HCT116 (cell line): ENCODE measurements at regions not wholly inside any gene's neighbourhood (a gene's known extent, or its start where the extent isn't known, plus 50 kb on each side); places are given as distances from the start of the nearest gene placed in this dataset.

ENCODE experiments used
- ATAC-seq: fragments of 200-7000 bp; cut with Tn5 transposase; 2 replicates; pipeline ENCODE4 v1.9.1; 2020; ENCODE audit warnings: mild to moderate bottlenecking, moderate library complexity
- BruUV-seq: library from RNA; stranded (reverse); fragments of 400-500 nt; replicated peaks from 2 replicates; lab custom pipeline; 2021; lab: Mats Ljungman, UMichigan
- CTCF ChIA-PET: fragments of 300-600 bp; sonication (Branson Sonifier 250); formaldehyde crosslinking; loops from one replicate; lab custom pipeline; 2021; ENCODE audit warnings: antibody characterized with exemption; lab: Charles Lee
- POLR2A ChIA-PET: fragments of 300-600, 350-600 bp; sonication (Branson Sonifier 250); formaldehyde crosslinking; loops from one replicate; lab custom pipeline; 2021; ENCODE audit warnings: antibody characterized with exemption; lab: Charles Lee
- RAD21 ChIA-PET, 2 experiments: fragments of 300-600 bp; sonication (Branson Sonifier 250); formaldehyde crosslinking; loops; one replicate each; lab custom pipeline; 2023; ENCODE audit warnings: low total read pairs in 2 of 2; ENCODE audit not compliant: uncharacterized antibody in 2 of 2, unreplicated experiment in 2 of 2, low non-redundant PET in 1 of 2; lab: Charles Lee
- DNase-seq: peaks from one replicate; pipeline ENCODE4 v3.0.0-alpha.2; 2010; ENCODE audit warnings: low read depth, low spot score
- H2AFZ ChIP-seq: fragments of 200-600 bp; shearing (Covaris generic), sonication (generic); 2 replicates; pipeline ENCODE4 v1.6.1; 2017; ENCODE audit warnings: low read depth, mixed run types, mixed read lengths, antibody characterized with exemption, low read length; ENCODE audit not compliant: poor library complexity, severe bottlenecking
- H3K27ac ChIP-seq: 2 replicates; pipeline ENCODE4 v1.5.1; 2012; ENCODE audit warnings: low read depth, low read length
- H3K27me3 ChIP-seq: fragments of 200-600 bp; sonication (generic); 2 replicates; pipeline ENCODE4 v1.6.1; 2016; ENCODE audit warnings: mixed run types, low read length, mixed read lengths; ENCODE audit not compliant: insufficient read depth
- H3K36me3 ChIP-seq, 2 experiments: fragments of 200-500 bp in 1 of 2; fragments of 200-600 bp in 1 of 2; sonication (Bioruptor generic) in 1 of 2; sonication (generic) in 1 of 2; 2 replicates each; pipeline versions ENCODE4 v1.5.1 to v1.6.1; 2014 to 2016; ENCODE audit warnings: low read length in 2 of 2, inconsistent platforms in 1 of 2, mixed read lengths in 1 of 2, mixed run types in 1 of 2; ENCODE audit not compliant: insufficient read depth in 2 of 2, control insufficient read depth in 1 of 2
- H3K4me1 ChIP-seq, 2 experiments: fragments of 200-600 bp in 1 of 2; sonication (generic) in 1 of 2; 2 replicates each; pipeline versions ENCODE4 v1.5.1 to v1.6.1; 2012 to 2017; ENCODE audit warnings: low read length in 2 of 2, inconsistent platforms in 1 of 2, mild to moderate bottlenecking in 1 of 2, mixed read lengths in 1 of 2, mixed run types in 1 of 2, moderate library complexity in 1 of 2; ENCODE audit not compliant: insufficient read depth in 2 of 2, control insufficient read depth in 1 of 2
- H3K4me2 ChIP-seq: fragments of 200-600 bp; sonication (generic); 2 replicates; pipeline ENCODE4 v1.6.1; 2017; ENCODE audit warnings: mixed run types, low read length, mixed read lengths
- H3K4me3 ChIP-seq, 2 experiments: fragments of 200-600 bp in 1 of 2; sonication (generic) in 1 of 2; replicated peaks in 1 of 2; 2 replicates each; pipeline ENCODE4 v1.5.1; 2011 to 2016; ENCODE audit warnings: low read length in 2 of 2, control low read depth in 1 of 2, low read depth in 1 of 2, mild to moderate bottlenecking in 1 of 2, mixed read lengths in 1 of 2, mixed run types in 1 of 2
- H3K79me2 ChIP-seq: fragments of 200-600 bp; sonication (generic); 2 replicates; pipeline ENCODE4 v1.6.1; 2017; ENCODE audit warnings: mild to moderate bottlenecking, mixed run types, low read length, moderate library complexity, mixed read lengths; ENCODE audit not compliant: insufficient read depth
- H3K9ac ChIP-seq: fragments of 200-600 bp; sonication (generic); 2 replicates; pipeline ENCODE4 v1.6.1; 2016; ENCODE audit warnings: low read length, mixed read lengths
- H3K9me2 ChIP-seq: fragments of 200-600 bp; sonication (generic), shearing (Covaris generic); 2 replicates; pipeline ENCODE4 v1.6.1; 2017; ENCODE audit warnings: mixed run types, mild to moderate bottlenecking, moderate library complexity; ENCODE audit not compliant: insufficient read depth
- H3K9me3 ChIP-seq, 2 experiments: fragments of 200-500 bp in 1 of 2; fragments of 200-600 bp in 1 of 2; sonication (Bioruptor generic) in 1 of 2; sonication (generic) in 1 of 2; 2 replicates each; pipeline ENCODE4 v1.6.1; 2014 to 2017; ENCODE audit warnings: low read length in 2 of 2, mixed read lengths in 2 of 2, inconsistent platforms in 1 of 2, low read depth in 1 of 2, mild to moderate bottlenecking in 1 of 2, mixed run types in 1 of 2, moderate library complexity in 1 of 2; ENCODE audit not compliant: control insufficient read depth in 1 of 2, insufficient read depth in 1 of 2
- H4K20me1 ChIP-seq: fragments of 200-600 bp; sonication (generic), shearing (Covaris generic); 2 replicates; pipeline ENCODE4 v1.6.1; 2017; ENCODE audit warnings: mixed run types, mild to moderate bottlenecking, moderate library complexity; ENCODE audit not compliant: insufficient read depth
- CBX3 ChIP-seq: IDR thresholded peaks from 2 replicates; pipeline ENCODE4 v1.6.1; 2012; ENCODE audit warnings: low read depth
- CEBPB ChIP-seq: IDR thresholded peaks from 2 replicates; pipeline ENCODE4 v1.6.1; 2012; ENCODE audit warnings: low read depth
- EGR1 ChIP-seq: IDR thresholded peaks from 2 replicates; pipeline ENCODE4 v1.6.1; 2012; ENCODE audit warnings: low read depth
- FOSL1 ChIP-seq: IDR thresholded peaks from 2 replicates; pipeline ENCODE4 v1.6.1; 2012; ENCODE audit warnings: low read depth
- JUND ChIP-seq: IDR thresholded peaks from 2 replicates; pipeline ENCODE4 v1.6.1; 2012
- MAX ChIP-seq: IDR thresholded peaks from 2 replicates; pipeline ENCODE4 v1.6.1; 2012
- POLR2AphosphoS5 ChIP-seq: IDR thresholded peaks from 2 replicates; pipeline ENCODE4 v1.6.1; 2011; ENCODE audit warnings: mild to moderate bottlenecking, low read depth, low read length, moderate library complexity
- RAD21 ChIP-seq: IDR thresholded peaks from 2 replicates; pipeline ENCODE4 v1.6.1; 2012; ENCODE audit warnings: low read depth, mild to moderate bottlenecking
- SIN3A ChIP-seq: IDR thresholded peaks from 2 replicates; pipeline ENCODE4 v1.6.1; 2012; ENCODE audit warnings: low read depth
- SP1 ChIP-seq: IDR thresholded peaks from 2 replicates; pipeline ENCODE4 v1.6.1; 2012; ENCODE audit warnings: low read depth
- YY1 ChIP-seq: IDR thresholded peaks from 2 replicates; pipeline ENCODE4 v1.6.1; 2011; ENCODE audit warnings: low read length, low read depth, moderate library complexity, mild to moderate bottlenecking; ENCODE audit not compliant: insufficient replicate concordance; ENCODE audit errors: extremely low read depth
- ZNF274 ChIP-seq: fragments of 200-500 bp; sonication (Bioruptor generic); IDR thresholded peaks from 2 replicates; pipeline ENCODE4 v1.6.1; 2014; ENCODE audit warnings: mild to moderate bottlenecking, low read depth, low read length, inconsistent platforms
- intact Hi-C: fragments of 100-400 bp; cut with micrococcal nuclease; formaldehyde crosslinking; loops from 2 replicates; pipeline ENCODE4 v1.10.0; 2022
- TF ChIP-seq, protein P1 (sequence below), 3 experiments: fragments of 200-600 bp in 1 of 3; sonication (generic) in 1 of 3; IDR thresholded peaks in 2 of 3; conservative IDR thresholded peaks in 1 of 3; 2 replicates each; pipeline ENCODE4 v1.5.1; 2012 to 2017; ENCODE audit warnings: low read depth in 2 of 3, low read length in 2 of 3, antibody characterized with exemption in 1 of 3, borderline replicate concordance in 1 of 3, control low read depth in 1 of 3, mild to moderate bottlenecking in 1 of 3, mixed read lengths in 1 of 3, mixed run types in 1 of 3, moderate library complexity in 1 of 3; ENCODE audit not compliant: insufficient read depth in 1 of 3

GRCh38 chr7:155922067-155922816 is 110.0 kb upstream of the SHH start:
- CTCF ChIA-PET: interaction anchor here (1.7 kb wide), 1 partner anchor 29 kb away, joined by 4 read pairs; no protein-coding TSS in a partner anchor
- Histone ChIP-seq H3K9me3 (no peaks in the 10 kb centered on the region), H3K9me2 (no peaks in the 10 kb centered on the region), H2AFZ (peak overlapping the region; percentile 19), H4K20me1 (no peaks in the 10 kb centered on the region), H3K9ac (peak overlapping the region; percentile 52)
- intact Hi-C loops: loop anchor here (1.0 kb wide), 2 partner anchors 29 to 38 kb away; no protein-coding TSS in a partner anchor
- TF ChIP-seq, protein P1, sequence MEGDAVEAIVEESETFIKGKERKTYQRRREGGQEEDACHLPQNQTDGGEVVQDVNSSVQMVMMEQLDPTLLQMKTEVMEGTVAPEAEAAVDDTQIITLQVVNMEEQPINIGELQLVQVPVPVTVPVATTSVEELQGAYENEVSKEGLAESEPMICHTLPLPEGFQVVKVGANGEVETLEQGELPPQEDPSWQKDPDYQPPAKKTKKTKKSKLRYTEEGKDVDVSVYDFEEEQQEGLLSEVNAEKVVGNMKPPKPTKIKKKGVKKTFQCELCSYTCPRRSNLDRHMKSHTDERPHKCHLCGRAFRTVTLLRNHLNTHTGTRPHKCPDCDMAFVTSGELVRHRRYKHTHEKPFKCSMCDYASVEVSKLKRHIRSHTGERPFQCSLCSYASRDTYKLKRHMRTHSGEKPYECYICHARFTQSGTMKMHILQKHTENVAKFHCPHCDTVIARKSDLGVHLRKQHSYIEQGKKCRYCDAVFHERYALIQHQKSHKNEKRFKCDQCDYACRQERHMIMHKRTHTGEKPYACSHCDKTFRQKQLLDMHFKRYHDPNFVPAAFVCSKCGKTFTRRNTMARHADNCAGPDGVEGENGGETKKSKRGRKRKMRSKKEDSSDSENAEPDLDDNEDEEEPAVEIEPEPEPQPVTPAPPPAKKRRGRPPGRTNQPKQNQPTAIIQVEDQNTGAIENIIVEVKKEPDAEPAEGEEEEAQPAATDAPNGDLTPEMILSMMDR (IDR thresholded peaks at IDR 0.05 in 2 of 3, conservative IDR thresholded peaks at IDR 0.05 in 1 of 3; ENCODE audit: borderline replicate concordance in 1 of 3, insufficient read depth in 1 of 3, low read depth in 2 of 3, low read length in 2 of 3): no peak
- TF ChIP-seq POLR2AphosphoS5: peak; percentile 42
- TF ChIP-seq SIN3A: no peak
- peak; percentile 42; the same call in 1 of the 2 replicates for TF ChIP-seq RAD21
- peak; percentile 53; the same call in 1 of the 2 replicates for TF ChIP-seq CEBPB
- no peak for TF ChIP-seq EGR1
- peak; percentile 61 for TF ChIP-seq FOSL1
- peak; percentile 95 for TF ChIP-seq SP1
- TF ChIP-seq MAX: peak; percentile 91
- peak; percentile 76 for TF ChIP-seq JUND
- TF ChIP-seq YY1: peak; percentile 35
- TF ChIP-seq CBX3: peak; percentile 90; the same call in 1 of the 2 replicates
- no peak for TF ChIP-seq ZNF274
- TF ChIP-seq, all 23 proteins: peak for 9
- peak; percentile 87 for ATAC-seq
- no TSS peak for BruUV-seq
- Histone ChIP-seq H3K79me2 (no peaks in the 10 kb centered on the region), H3K27ac (peak overlapping the region; percentile 60), H3K4me2 (peak overlapping the region; percentile 71), H3K4me1 (peaks cover 35 to 46% of the 10 kb centered on the region in 2 experiments), H3K36me3 (no peaks in the 10 kb centered on the region), H3K27me3 (no peaks in the 10 kb centered on the region), H3K4me3 (peak overlapping the region in 1 of 2 experiments; percentile 10; a peak in 2 of 4 replicates)
- peak; percentile 77 for DNase-seq
- POLR2A ChIA-PET: interaction anchor here (1.2 kb wide), 2 partner anchors 29 to 40 kb away, joined by 3 to 4 read pairs; no protein-coding TSS in a partner anchor
- RAD21 ChIA-PET: interaction anchor here in 1 of 2 experiments (1.5 kb wide), 1 partner anchor 30 kb away, joined by 3 read pairs; no protein-coding TSS in a partner anchor
